HG03135 (cell line): ENCODE measurements at regions not wholly inside any gene's neighbourhood (a gene's known extent, or its start where the extent isn't known, plus 50 kb on each side); places are given as distances from the start of the nearest gene placed in this dataset.
"Not testable (repeated sequence)": the region's sequence is repeated elsewhere in the genome, so short reads cannot be mapped to it uniquely, and the experiment has no call there.

Experiments
- ATAC-seq: cut with Tn5 transposase; IDR thresholded peaks from one replicate; pipeline ENCODE4 v1.9.1; 2021; ENCODE audit warnings: mild to moderate bottlenecking, moderate library complexity; ENCODE audit not compliant: unreplicated experiment

DNA sequence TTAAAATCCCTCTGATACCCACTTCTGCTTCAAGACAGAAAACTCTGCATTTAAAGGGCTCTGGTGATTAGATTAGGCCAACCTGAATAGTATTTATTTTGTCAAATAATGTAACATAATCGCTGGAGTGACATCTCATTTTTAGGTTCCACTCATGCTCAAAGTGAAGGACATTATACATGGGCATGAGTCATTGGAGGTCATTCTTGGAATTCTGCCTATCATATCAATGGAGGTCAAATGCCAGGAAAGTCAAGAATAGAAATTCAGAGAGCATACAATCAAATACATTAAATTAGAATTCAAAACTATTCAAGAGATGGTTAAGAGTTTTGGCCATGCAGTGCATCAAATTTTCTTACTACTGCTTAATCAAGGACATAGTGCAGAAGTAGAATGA, 50.8 kb upstream of the PRSS1 start:
- ATAC-seq: no peak

GRCh38 chr7:142697270-142697669, 52.0 kb upstream of the PRSS1 start:
- ATAC-seq: no peak

DNA sequence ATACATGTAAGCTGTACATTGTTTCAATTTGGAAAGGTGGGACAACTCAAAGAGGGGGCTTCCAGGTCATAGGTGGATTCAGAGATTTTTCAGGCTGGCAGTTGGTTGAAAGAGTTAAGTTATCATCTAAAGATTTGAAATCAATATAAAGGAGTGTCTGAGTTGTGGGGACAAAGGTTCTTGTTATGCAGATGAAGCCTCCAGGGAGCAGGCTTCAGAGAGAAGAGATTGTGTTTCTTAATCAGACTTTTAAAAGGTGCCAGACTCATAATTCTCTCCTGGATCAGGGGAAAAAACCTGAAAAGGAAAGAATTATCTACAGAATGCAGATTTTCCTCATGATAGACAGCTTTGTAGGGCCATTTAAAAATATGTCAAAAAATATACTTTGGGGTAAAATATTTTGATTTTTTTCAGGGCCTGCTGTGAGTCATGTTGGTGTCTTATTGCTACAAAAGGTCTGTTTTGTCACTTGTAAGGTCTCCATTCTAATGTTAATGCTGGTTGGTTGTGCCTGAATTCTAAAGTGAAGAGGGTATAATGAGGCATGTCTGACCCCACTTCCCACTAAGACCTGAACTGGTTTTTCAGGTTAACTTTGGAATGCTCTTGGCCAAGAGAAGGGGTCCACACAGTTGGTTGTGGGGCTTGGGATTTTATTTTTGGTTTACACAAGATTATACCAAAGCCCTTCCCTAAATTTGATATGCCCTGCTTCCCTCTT, 52.7 kb upstream of the PRSS1 start:
- ATAC-seq: no peak

DNA sequence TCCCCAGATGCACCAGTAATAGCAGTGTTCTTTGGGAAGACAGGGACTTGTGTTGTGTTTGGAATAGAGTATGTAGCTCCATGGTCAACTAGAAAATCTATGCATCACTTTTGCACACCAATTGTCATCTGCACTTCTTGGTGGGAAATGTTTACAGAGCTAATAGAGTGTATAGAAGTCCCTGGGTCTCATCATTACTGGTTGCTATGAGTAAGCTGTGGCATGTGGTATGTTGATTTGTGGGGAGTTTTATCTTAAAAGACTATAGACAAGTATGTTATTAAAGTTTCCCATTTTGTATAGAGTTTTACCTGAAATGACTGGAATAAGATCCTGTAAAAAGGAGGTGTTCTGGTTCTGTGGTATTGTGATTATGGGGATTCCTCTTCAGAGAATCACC, 55.4 kb upstream of the PRSS1 start:
- ATAC-seq: no peak

DNA sequence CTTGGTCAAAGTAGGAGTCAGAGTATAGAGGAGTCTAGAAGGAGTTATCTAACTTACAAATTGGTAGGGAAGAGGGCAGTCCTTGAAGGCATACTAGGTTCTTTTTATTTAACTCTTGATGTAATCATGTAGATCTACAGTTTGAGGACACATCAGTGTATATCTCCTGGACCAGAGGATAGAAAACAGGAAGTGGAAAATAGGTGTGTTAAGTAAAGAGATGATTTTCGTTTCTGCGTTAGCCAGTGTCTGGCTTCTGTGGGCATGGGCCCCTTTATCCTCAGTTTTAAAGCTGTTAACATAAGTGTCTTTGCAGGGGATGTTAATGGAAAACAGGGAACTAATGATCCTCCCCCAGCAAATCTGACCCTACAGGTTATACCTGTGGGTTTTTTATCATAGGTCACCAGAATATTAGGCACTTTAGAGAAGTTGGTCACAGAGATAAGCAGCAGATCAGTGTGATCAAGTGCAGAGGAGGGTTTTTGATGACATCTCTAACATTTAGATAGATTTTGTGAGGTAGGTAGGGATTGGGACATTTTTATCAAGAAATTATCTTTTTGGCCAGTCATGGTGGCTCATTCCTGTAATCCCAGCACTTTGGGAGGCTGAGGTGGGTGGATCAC, 58.6 kb upstream of the PRSS1 start:
- no peak for ATAC-seq

DNA sequence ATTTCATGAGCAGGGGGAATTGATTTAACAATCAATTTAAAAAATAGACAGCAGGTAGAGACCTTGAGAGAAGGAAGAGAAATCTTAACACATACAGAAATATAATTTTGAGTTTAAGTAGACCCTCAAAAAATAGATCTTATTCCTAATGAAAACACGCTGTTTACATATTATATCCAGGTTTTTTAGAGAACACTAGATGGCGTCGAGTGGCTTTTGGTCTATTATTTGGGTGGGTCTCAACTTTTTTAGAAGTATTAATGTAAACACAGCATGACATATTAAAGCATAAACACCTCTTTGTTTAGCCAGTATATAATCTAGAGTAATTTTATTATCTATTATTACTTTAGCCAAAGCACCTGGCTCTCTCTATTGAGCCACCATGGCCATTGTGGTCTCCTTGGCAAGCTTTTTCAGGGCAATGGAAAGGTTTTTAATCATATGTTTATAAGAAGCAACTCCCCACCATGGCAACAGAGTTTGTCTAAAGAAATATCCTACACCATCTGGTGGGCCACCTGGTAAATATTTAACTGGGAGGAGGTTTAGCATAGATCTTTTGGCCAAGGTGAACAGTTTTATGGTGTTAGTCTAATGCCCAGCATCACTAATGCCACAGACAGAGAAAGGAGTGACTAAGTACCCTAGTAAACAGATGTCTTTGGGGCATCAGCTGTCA, 59.7 kb upstream of the PRSS1 start:
- ATAC-seq: no peak

- ATAC-seq: no peak
Observed at GRCh38 chr7:142685877-142686508, 63.3 kb upstream of the PRSS1 start.

GRCh38 chr7:142681314-142682092, 67.8 kb upstream of the PRSS1 start:
- no peak for ATAC-seq

GRCh38 chr7:142671506-142671905, 77.8 kb upstream of the PRSS1 start:
- ATAC-seq: no peak

DNA sequence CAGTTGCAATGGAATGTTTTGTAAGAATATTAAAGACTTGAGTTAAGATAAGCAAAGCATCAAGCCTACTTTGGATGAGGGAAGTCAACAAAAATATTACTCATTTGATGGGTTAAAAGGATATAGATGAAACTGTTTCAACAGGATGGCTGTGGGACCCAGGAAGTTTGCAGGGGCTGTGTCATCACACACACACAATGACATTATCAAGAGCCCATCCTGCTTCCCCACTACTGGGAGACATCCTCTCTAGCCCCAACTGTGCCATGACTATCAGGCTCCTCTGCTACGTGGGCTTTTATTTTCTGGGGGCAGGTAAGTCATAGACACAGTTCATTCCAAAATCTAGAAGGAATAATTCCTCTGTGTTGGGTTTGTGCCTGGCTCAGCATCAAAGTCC, 78.8 kb upstream of the PRSS1 start:
- no peak for ATAC-seq

- no peak for ATAC-seq
Observed at GRCh38 chr7:142669074-142669654, 80.1 kb upstream of the PRSS1 start.

DNA sequence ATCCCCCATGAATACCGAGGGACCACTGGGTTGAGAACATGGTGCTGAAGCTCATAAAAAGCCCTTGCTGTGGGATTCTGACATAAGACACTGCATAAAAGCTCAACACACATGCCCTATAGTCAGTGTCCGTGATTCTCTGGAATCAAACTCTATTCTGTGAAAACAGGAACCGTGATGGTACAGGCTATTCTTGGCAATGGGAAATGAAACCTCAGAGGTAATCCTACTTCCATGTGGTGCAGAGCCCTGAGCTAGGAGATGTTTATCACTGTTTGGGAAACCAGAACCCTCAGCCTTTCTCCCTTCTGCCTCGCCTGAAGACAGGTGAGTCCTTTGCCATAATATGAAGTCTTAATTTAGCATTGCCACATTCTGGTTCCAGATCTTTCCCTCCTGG, 80.8 kb upstream of the PRSS1 start:
- ATAC-seq: no peak

GRCh38 chr7:142657376-142657775, 91.9 kb upstream of the PRSS1 start:
- no peak for ATAC-seq

GRCh38 chr7:142654398-142654797, 94.9 kb upstream of the PRSS1 start:
- no peak for ATAC-seq

GRCh38 chr7:142647749-142648148, 101.5 kb upstream of the PRSS1 start:
- ATAC-seq: no peak

DNA sequence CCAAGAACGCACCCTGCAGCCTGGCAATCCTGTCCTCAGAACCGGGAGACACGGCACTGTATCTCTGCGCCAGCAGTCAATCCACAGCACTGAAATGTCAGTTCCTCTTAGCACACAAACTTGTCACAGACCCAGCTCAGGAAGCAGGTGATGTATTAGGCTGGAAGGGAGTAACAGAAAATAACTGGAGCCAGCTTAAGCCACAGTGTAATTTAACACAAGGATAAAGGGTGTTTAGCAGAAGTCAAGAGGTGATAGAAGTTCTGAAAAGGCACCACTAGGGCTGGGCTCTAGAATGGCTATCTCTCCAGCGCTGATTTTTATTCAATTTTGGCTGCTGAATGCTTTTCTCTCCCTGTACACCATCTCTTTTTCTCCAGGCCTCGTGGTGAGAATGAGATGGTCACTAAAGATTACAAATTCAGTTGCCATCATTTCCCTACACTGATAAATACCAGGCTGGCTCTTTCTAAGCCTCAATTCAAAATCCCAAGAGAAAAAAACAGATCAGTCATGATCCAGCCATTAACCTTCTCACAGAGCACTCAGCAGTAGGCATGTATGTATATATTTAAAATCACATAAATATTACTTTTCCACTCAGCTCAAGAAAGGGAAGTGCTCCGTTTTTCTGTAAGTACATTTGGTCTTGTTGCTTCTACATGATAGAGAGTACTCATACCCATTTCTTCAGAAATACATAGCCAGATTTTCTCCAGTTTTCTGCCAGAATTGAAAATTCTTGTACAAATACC, 102.7 kb upstream of the PRSS1 start:
- ATAC-seq: no peak

DNA sequence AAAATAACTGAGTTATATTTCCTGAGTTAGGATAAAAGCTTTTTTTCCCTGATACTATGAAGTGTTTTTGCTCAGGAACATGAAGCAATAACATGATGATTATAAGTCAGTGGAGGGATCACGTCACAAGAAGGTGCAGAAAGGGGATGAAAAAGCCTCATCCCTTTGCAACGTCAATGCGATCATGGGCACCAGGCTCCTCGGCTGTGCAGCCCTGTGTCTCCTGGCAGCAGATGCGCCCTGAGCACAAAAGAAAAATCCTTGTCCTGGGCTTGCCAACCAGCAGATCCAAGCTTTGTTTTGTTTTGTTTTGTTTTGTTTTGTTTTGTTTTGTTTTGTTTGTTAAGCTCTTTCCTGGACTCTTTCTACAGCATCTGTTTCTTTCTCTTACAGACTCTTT, 103.5 kb upstream of the PRSS1 start:
- ATAC-seq: no peak

GRCh38 chr7:142642316-142642715, 107.0 kb upstream of the PRSS1 start:
- ATAC-seq: no peak

GRCh38 chr7:142641252-142641651, 108.0 kb upstream of the PRSS1 start:
- not testable (repeated sequence) for ATAC-seq

GRCh38 chr7:142638581-142638980, 110.7 kb upstream of the PRSS1 start:
- no peak for ATAC-seq
